ENCODE measurements at regions not wholly inside any gene's neighbourhood (a gene's known extent, or its start where the extent isn't known, plus 50 kb on each side); places are given as distances from the start of the nearest gene placed in this dataset.

DNA sequence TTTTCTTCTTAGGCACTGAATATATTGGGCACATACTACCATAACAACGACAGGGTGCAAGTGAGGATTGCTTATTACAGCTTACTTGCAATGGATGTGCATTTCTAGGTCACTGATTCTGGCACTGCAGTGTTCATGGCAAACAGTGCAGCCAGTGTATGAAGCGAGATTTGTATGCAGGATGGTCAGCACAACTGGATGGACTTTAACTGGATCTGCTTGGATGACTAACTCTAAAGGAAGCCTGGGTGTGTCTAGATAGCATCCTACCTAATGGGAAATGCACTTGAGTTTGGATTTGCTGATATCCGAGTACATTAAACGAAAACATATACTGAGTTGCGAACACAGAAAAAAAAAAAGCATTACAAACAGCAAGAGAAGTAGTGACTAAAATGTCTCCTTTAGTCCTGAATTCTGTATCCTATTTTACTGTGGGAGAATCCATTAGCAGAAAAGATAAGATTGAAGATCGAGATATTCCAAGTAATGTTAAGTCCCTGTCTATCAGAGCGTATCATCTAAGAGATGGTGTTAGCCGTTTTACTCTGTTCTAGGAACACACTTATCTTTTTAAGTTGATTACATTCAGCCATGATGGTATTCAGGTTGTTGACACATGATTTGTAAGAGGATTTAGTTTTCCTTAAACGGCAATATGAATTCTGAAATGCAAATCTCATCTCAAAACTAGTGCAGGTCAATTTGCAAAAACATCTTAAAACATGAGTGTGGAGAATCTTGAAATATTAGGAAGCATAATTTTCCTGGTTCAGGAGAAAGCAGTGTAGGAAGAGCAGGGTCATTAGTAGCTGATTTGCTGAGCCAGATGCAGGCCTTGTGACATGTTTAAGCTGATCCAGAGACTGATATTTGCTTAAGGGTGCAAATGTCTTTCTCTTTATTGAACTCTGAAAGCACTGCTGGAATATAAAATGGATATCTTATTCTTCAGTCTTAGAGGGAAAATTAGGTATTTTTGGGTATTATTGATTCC lies 142.6 kb upstream of the CPHXL start:
- TF ChIP-seq, protein P1, sequence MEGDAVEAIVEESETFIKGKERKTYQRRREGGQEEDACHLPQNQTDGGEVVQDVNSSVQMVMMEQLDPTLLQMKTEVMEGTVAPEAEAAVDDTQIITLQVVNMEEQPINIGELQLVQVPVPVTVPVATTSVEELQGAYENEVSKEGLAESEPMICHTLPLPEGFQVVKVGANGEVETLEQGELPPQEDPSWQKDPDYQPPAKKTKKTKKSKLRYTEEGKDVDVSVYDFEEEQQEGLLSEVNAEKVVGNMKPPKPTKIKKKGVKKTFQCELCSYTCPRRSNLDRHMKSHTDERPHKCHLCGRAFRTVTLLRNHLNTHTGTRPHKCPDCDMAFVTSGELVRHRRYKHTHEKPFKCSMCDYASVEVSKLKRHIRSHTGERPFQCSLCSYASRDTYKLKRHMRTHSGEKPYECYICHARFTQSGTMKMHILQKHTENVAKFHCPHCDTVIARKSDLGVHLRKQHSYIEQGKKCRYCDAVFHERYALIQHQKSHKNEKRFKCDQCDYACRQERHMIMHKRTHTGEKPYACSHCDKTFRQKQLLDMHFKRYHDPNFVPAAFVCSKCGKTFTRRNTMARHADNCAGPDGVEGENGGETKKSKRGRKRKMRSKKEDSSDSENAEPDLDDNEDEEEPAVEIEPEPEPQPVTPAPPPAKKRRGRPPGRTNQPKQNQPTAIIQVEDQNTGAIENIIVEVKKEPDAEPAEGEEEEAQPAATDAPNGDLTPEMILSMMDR (conservative IDR thresholded peaks at IDR 0.05; ENCODE audit: low read length), result no peak
- no peak for TF ChIP-seq EZH2phosphoT487 (IDR thresholded peaks at IDR 0.05; ENCODE audit: borderline replicate concordance)

Measured in Loucy (cell line).